ENCODE measurements at regions not wholly inside any gene's neighbourhood (a gene's known extent, or its start where the extent isn't known, plus 50 kb on each side); places are given as distances from the start of the nearest gene placed in this dataset.

DNA sequence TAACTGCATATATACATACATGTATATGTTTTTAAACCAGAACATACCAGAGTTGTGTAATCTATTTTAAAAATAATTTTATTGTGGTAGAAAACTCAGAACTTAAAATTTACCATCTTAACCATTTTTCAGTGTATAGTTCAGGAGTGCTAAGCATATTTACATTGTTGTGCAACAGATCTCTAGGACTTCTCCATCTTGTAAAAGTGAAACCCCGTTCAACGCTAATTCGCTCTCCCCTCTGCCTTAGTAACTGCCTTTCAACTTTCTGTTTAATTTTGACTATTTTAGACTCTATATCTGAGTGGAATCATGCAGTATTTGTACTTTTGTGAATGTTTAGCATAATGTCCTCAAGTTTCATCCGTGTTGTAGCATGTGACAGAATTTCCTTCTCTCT, 51.8 kb upstream of the SSR3 start:
- ChIA-PET POLR2A (no interaction called here), CTCF (no interaction called here)
- H3K9me3 ChIP-seq = no peaks in the 10 kb centered on the region
- WGBS (ENCODE audit: low lambda C conversion rate) = 97% methylated on average over 4 of the region's 4 CpGs
- no peak overlapping the region for H3K27ac ChIP-seq (ENCODE audit: low read depth in 2 of 2, low read length in 1 of 2)
- TF ChIP-seq FOXJ3 (CRISPR knock-in tag; IDR thresholded peaks at IDR 0.05) (no peak), ELF1 (IDR thresholded peaks at IDR 0.05) (no peak), SMC3 (IDR thresholded peaks at IDR 0.05; ENCODE audit: low read depth, low read length) (no peak), FOXM1 (IDR thresholded peaks at IDR 0.05; ENCODE audit: low read depth) (no peak), TCF12 (IDR thresholded peaks at IDR 0.05) (no peak), NFIC (IDR thresholded peaks at IDR 0.05; ENCODE audit: borderline replicate concordance) (no peak), RAD21 (IDR thresholded peaks at IDR 0.05; ENCODE audit: low read length) (no peak), TEAD4 (IDR thresholded peaks at IDR 0.05; ENCODE audit: borderline replicate concordance, insufficient read depth) (no peak), GABPA (IDR thresholded peaks at IDR 0.05; ENCODE audit: low read depth) (no peak), MEF2A (IDR thresholded peaks at IDR 0.05; ENCODE audit: borderline replicate concordance, low read depth) (no peak), ZBTB33 (IDR thresholded peaks at IDR 0.05; ENCODE audit: borderline replicate concordance, low read depth) (no peak), SIN3A (IDR thresholded peaks at IDR 0.05; ENCODE audit: borderline replicate concordance, low read depth, low read length) (no peak), RCOR1 (IDR thresholded peaks at IDR 0.05; ENCODE audit: low read length) (no peak), NRF1 (IDR thresholded peaks at IDR 0.05; ENCODE audit: low read depth, low read length) (no peak)
- TF ChIP-seq, protein P1, sequence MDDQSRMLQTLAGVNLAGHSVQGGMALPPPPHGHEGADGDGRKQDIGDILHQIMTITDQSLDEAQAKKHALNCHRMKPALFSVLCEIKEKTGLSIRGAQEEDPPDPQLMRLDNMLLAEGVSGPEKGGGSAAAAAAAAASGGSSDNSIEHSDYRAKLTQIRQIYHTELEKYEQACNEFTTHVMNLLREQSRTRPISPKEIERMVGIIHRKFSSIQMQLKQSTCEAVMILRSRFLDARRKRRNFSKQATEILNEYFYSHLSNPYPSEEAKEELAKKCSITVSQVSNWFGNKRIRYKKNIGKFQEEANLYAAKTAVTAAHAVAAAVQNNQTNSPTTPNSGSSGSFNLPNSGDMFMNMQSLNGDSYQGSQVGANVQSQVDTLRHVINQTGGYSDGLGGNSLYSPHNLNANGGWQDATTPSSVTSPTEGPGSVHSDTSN (IDR thresholded peaks at IDR 0.05) = no peak
- H3K79me2 ChIP-seq (ENCODE audit: insufficient read depth) = no peaks in the 10 kb centered on the region
- no peak overlapping the region for H3K9ac ChIP-seq
- no peaks in the 10 kb centered on the region for H3K36me3 ChIP-seq (replicated peaks in 1 of 2; ENCODE audit: control insufficient read depth in 1 of 2, insufficient read depth in 2 of 2, low read length in 1 of 2)
- H3K4me1 ChIP-seq (ENCODE audit: control insufficient read depth in 1 of 2, insufficient read depth in 2 of 2, low read depth in 1 of 2, low read length in 1 of 2) = peaks cover 4 to 20% of the 10 kb centered on the region in 2 experiments; a peak in 2 of 4 replicates
- no peak overlapping the region for H3K4me3 ChIP-seq (ENCODE audit: low read depth in 2 of 2, low read length in 1 of 2)
- H3F3A ChIP-seq (replicated peaks; ENCODE audit: insufficient read depth) = no peaks in the 10 kb centered on the region
- no peaks in the 10 kb centered on the region for H3K9me2 ChIP-seq
- no peaks in the 10 kb centered on the region for H3K27me3 ChIP-seq (ENCODE audit: insufficient read depth)
- no peak overlapping the region for H3K4me2 ChIP-seq
- no peaks in the 10 kb centered on the region for H4K20me1 ChIP-seq (ENCODE audit: insufficient read depth)
- DNase-seq = no peak
- H2AFZ ChIP-seq (ENCODE audit: low read depth) = no peak overlapping the region

GRCh38 chr3:156605686-156606605, 51.0 kb upstream of the SSR3 start:
- no peaks in the 10 kb centered on the region for H4K20me1 ChIP-seq (ENCODE audit: insufficient read depth)
- no peaks in the 10 kb centered on the region for H3K79me2 ChIP-seq (ENCODE audit: insufficient read depth)
- no peaks in the 10 kb centered on the region for H3K9me3 ChIP-seq
- H3K9me2 ChIP-seq = no peaks in the 10 kb centered on the region
- H3K27ac ChIP-seq (ENCODE audit: low read depth in 2 of 2, low read length in 1 of 2) = no peak overlapping the region
- ChIA-PET POLR2A (no interaction called here), CTCF (no interaction called here)
- H3K9ac ChIP-seq = no peak overlapping the region
- peak overlapping the region; percentile 45; the same call in 1 of the 2 replicates for H2AFZ ChIP-seq (ENCODE audit: low read depth)
- H3K27me3 ChIP-seq (ENCODE audit: insufficient read depth) = no peaks in the 10 kb centered on the region
- H3K36me3 ChIP-seq (replicated peaks in 1 of 2; ENCODE audit: control insufficient read depth in 1 of 2, insufficient read depth in 2 of 2, low read length in 1 of 2) = no peaks in the 10 kb centered on the region
- no peaks in the 10 kb centered on the region for H3F3A ChIP-seq (replicated peaks; ENCODE audit: insufficient read depth)
- peaks cover 4 to 20% of the 10 kb centered on the region in 2 experiments; a peak in 2 of 4 replicates for H3K4me1 ChIP-seq (ENCODE audit: control insufficient read depth in 1 of 2, insufficient read depth in 2 of 2, low read depth in 1 of 2, low read length in 1 of 2)
- H3K4me3 ChIP-seq (ENCODE audit: low read depth in 2 of 2, low read length in 1 of 2) = no peak overlapping the region
- no peak overlapping the region for H3K4me2 ChIP-seq
- WGBS (ENCODE audit: low lambda C conversion rate) = 70% methylated on average over 33 of the region's 37 CpGs
- DNase-seq = peak; percentile 39
- TF ChIP-seq GATA2 (CRISPR knock-in tag; IDR thresholded peaks at IDR 0.05) = no peak
- no peak for TF ChIP-seq ZBTB33 (IDR thresholded peaks at IDR 0.05; ENCODE audit: borderline replicate concordance, low read depth)
- no peak for TF ChIP-seq RCOR1 (IDR thresholded peaks at IDR 0.05; ENCODE audit: low read length)
- TF ChIP-seq YY1 (IDR thresholded peaks at IDR 0.05; ENCODE audit: low read depth) = no peak
- TF ChIP-seq TAF1 (IDR thresholded peaks at IDR 0.05; ENCODE audit: borderline replicate concordance, low read depth, low read length) = no peak
- TF ChIP-seq EZH2phosphoT487 (IDR thresholded peaks at IDR 0.05; ENCODE audit: borderline replicate concordance, low read depth) = no peak
- TF ChIP-seq RXRA (IDR thresholded peaks at IDR 0.05; ENCODE audit: borderline replicate concordance, low read depth) = no peak
- no peak for TF ChIP-seq CTCF (IDR thresholded peaks at IDR 0.05)
- TF ChIP-seq, protein P2, sequence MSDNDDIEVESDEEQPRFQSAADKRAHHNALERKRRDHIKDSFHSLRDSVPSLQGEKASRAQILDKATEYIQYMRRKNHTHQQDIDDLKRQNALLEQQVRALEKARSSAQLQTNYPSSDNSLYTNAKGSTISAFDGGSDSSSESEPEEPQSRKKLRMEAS (IDR thresholded peaks at IDR 0.05; ENCODE audit: low read depth) = no peak

Measured in SK-N-SH (cell line).